HG03354 (cell line): ENCODE measurements at regions not wholly inside any gene's neighbourhood (a gene's known extent, or its start where the extent isn't known, plus 50 kb on each side); places are given as distances from the start of the nearest gene placed in this dataset.

Source experiments
- ATAC-seq: cut with Tn5 transposase; IDR thresholded peaks from one replicate; pipeline ENCODE4 v1.9.1; 2021; ENCODE audit warnings: mild to moderate bottlenecking; ENCODE audit not compliant: unreplicated experiment, poor library complexity, severe bottlenecking

GRCh38 chr2:146080925-146081324 lies 1561.0 kb upstream of the ZEB2 start:
- ATAC-seq = no peak

DNA sequence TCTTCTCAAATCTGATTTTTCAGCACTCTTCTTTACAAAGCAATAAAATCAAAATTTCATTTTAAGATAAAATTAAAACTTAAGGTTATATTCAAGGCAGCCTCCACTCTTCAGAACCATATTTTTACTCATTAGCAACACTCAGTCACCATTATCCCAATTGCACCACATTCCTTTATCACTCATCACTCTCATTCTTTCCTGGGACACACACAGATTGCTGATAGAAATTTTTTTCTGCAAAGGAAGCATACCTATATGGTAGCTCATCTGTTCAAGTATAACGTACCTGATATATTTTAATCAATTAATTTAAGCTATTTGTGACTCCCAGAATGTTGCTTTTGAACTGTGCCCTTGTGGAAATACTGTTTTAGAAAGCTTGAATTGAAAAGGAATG lies 1559.3 kb upstream of the ZEB2 start:
- ATAC-seq = no peak

DNA sequence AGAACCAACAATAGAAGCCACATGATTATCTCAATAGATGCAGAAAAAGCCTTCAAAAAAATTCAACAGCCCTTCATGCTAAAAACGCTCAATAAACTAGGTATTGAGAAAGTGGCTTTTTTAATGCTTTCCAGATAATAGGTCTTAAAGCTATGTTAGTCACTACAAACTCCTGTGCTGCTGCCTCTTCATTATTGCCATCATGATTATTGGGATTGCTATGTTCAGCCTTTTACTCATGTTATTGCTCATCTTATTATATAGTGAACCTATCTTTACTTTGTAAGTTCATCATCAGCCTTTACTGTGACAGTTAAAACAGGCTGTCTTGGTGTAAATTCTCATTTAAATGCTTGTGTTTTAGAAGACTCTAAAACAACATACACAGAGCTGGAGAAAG lies 1557.2 kb upstream of the ZEB2 start:
- no peak for ATAC-seq

- ATAC-seq = no peak
Observed at GRCh38 chr2:146068051-146068450, 1548.1 kb upstream of the ZEB2 start.

- no peak for ATAC-seq
Observed at GRCh38 chr2:146048141-146048540, 1528.2 kb upstream of the ZEB2 start.

- no peak for ATAC-seq
Observed at GRCh38 chr2:146041274-146041910, 1521.5 kb upstream of the ZEB2 start.

DNA sequence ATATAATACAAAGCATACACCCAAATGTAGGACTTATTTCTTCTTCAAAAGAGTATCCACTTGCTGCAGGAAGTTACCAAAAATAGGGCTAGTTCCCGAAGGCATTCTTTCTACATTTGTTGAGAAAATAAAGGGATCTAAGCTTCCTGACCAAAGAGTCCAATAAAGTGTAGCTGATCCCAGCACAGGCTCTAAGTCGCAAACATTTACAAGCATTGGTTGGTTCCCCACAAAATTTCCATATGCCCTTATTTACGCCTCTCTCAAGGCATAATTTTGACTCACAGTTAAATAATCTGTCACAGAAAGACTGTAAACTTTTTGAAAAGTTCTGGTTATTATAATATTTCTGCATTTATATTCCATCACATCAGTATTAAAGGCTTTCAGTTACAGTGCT lies 1520.1 kb upstream of the ZEB2 start:
- no peak for ATAC-seq

- ATAC-seq = no peak
Observed at GRCh38 chr2:146038014-146038413, 1518.1 kb upstream of the ZEB2 start.

DNA sequence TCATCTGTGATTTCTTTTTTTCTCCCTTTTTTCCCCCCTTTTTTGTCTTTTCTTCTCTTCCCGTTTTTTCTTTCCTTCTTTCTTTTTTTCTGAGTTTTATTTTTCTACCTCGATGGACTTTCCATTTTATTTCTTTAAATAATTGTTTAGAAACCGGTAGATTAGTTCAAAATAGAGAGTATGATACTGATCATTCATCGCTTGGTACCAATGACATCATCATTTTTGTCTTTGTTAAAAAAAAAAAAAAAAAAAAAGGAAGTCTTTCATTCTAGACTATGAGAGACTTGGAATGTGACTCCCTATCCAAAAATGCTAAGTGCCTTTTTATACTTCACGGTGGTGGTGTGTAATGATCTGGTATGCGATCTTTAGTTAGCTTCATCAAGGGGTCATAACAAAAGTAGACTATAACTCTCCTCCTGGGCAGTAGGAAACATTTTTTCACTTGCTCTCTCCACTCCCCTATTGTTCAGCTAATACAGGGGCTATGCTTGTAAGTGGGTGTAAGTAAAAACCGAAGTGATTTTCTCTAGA lies 1517.5 kb upstream of the ZEB2 start:
- ATAC-seq = no peak

GRCh38 chr2:146031158-146031557 lies 1511.2 kb upstream of the ZEB2 start:
- no peak for ATAC-seq

DNA sequence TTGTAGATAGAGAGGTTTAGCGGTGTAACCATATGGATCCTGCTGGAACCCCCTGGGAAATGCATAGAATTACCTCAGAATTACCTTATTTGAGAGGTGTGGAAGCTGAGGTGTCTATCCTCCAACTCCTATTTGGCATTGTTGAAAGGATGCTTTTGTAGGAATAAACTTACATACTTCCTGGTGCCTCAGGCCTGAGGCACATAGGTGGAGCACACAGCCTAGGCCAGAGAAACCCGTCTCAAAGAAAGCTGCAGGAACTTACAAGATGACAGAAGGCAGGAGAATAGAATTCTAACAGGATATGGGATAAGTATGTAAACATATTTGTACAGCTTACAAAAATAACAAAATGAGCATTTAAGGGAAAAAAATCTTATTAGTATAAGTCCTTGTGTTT lies 1507.2 kb upstream of the ZEB2 start:
- no peak for ATAC-seq

DNA sequence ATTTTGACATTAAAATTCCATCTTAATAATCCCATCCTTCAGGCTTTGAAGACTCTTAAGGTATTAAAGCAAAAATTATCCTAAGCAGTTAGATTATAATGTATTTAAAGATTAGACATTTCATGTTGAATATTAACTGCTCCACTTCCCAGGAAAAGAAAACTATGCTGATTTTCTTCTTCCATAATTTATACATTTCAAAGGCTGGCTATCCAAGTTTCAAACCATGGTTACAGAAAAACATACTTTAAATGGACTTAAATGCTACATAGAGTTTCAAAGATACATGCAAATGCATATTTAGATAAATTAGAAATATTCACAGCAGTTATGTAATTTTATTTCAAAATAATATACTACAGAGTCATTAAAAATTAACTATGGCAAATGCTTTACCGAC lies 1505.6 kb upstream of the ZEB2 start:
- no peak for ATAC-seq

DNA sequence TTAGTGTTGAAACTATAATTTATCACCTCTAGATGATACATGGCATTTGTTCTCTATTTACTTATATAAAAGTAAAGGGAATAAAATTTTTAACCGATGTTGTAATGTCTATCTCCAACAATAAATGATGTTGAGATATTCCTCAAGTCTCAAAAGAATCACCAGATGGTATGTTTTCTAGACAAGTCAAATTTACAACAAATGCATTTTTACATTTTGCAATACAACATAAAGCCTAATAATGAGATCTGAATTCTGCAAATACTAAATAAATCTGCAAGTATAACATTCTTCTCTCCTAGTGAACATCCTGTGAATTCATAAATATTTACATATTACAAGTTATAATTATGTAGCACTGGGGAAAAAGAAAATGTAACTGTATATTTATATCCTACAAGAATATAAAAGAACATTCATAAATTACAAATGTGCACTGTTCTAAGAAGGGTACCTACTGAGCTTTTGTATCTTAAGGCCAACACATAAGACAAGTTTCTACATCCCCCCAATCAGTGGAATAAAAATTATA lies 1504.4 kb upstream of the ZEB2 start:
- ATAC-seq = no peak

- no peak for ATAC-seq
Observed at GRCh38 chr2:146004462-146004861, 1484.5 kb upstream of the ZEB2 start.

- ATAC-seq = no peak
Observed at GRCh38 chr2:146003337-146003736, 1483.4 kb upstream of the ZEB2 start.

DNA sequence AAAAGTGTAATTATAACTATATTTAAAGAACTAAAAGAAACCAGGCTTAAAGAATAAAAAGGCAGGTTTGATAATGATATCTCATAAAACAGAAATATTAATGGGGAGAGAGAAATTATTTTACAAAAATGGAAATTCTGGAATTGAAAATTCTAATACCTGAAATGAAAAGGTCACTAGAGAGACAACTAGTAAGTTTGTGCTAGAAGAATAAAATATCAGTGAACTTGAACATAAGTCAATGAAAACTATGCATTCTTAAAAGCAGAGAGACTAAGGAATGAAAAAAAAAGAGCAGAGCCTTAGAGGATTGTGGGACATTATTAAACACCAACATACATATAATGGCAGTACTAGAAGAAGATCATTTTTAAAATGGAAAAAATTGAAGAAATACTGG lies 1475.0 kb upstream of the ZEB2 start:
- ATAC-seq = no peak

DNA sequence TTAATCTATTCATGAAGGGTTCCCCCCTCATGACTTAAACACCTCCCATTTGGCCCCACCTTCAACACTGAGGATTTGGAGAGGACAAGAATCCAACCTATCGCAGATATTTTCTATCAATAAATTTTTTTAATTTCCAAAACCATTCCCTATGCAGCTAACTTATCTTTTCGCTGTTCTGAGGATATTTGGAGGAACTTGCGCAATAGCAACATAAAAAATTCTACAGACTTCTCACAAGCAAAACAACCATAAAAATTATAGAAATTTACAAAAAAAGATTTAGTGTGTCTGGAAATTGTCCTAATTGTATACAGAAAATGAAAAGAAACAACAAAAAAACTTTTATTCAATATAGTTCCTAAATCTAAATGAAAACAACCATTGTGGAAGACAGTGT lies 1472.7 kb upstream of the ZEB2 start:
- ATAC-seq = no peak

- no peak for ATAC-seq
Observed at GRCh38 chr2:145987793-145988192, 1467.9 kb upstream of the ZEB2 start.

DNA sequence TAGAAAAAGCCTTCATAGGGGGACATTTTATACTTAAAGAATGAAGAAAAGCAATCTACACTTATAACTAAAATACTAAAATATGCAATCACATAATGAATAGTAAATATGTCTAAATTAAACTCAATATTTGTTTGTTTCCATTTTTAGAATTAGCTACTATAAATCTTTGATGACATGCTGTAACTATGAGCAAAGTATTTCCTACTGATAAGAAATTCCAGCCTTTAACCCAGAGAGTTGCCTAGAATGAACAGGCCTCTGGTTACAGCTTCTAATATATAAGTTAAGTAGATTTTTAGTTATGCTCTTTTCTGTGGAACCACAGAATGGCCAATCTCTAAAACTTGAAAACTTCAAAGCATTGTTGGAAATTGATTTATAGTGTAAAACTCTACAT lies 1465.6 kb upstream of the ZEB2 start:
- ATAC-seq = no peak

- no peak for ATAC-seq
Observed at GRCh38 chr2:145984580-145984979, 1464.7 kb upstream of the ZEB2 start.

DNA sequence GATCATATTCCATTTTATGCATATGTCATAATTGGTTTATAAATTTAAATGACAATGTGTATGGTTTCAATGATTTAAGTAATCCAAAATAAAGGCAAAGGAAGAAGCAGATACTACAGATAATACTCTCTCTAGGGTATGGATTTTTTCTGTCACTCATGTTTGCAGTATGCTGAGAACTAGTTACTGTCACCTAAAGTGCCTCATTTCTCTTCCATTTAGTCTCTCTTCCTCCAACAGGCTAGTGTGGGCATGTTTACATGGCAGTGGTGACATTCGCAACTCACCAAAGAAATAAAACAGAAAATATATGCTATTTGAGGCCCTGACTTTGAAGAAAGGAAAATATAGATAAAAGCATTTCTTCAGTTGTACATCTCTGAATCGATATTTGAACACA lies 1460.4 kb upstream of the ZEB2 start:
- ATAC-seq = no peak

- ATAC-seq = no peak
Observed at GRCh38 chr2:145975406-145975805, 1455.5 kb upstream of the ZEB2 start.
